GM19438 (cell line): ENCODE measurements at regions not wholly inside any gene's neighbourhood (a gene's known extent, or its start where the extent isn't known, plus 50 kb on each side); places are given as distances from the start of the nearest gene placed in this dataset.
"Not testable (repeated sequence)": the region's sequence is repeated elsewhere in the genome, so short reads cannot be mapped to it uniquely, and the experiment has no call there.

Source experiments
- ATAC-seq: cut with Tn5 transposase; IDR thresholded peaks from one replicate; pipeline ENCODE4 v1.9.1; 2021; ENCODE audit warnings: low read depth; ENCODE audit not compliant: unreplicated experiment

- ATAC-seq, result no peak
These were observed 305.9 kb upstream of the G2E3 start for GRCh38 chr14:30252783-30253674.

GRCh38 chr14:30256627-30257026, 302.3 kb upstream of the G2E3 start:
- no peak for ATAC-seq

- no peak for ATAC-seq
These were observed 300.9 kb upstream of the G2E3 start for GRCh38 chr14:30257946-30258661.

GRCh38 chr14:30260833-30261607, 297.9 kb upstream of the G2E3 start:
- no peak for ATAC-seq

DNA sequence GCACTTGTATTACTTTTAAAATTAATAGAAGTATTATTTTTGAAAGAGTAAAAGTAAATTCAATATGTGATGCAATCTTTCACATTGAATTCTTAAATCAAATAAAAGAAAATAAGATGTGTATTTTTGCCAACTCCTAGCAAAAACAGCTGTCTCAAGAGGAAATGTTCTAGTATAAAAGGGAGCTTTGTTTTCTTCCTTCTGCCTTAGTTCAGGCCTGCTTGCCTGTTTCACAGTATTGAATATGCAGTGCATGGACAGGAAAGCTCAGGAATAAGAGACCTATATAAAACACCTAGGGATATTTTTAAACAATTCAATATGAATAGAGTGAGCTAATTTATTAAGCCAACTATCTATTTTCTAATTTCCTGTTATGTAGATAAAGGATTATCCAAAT, 294.8 kb upstream of the G2E3 start:
- no peak for ATAC-seq

- ATAC-seq, result no peak
These were observed 292.7 kb upstream of the G2E3 start for GRCh38 chr14:30266290-30266689.

GRCh38 chr14:30267141-30267540, 291.8 kb upstream of the G2E3 start:
- no peak for ATAC-seq

DNA sequence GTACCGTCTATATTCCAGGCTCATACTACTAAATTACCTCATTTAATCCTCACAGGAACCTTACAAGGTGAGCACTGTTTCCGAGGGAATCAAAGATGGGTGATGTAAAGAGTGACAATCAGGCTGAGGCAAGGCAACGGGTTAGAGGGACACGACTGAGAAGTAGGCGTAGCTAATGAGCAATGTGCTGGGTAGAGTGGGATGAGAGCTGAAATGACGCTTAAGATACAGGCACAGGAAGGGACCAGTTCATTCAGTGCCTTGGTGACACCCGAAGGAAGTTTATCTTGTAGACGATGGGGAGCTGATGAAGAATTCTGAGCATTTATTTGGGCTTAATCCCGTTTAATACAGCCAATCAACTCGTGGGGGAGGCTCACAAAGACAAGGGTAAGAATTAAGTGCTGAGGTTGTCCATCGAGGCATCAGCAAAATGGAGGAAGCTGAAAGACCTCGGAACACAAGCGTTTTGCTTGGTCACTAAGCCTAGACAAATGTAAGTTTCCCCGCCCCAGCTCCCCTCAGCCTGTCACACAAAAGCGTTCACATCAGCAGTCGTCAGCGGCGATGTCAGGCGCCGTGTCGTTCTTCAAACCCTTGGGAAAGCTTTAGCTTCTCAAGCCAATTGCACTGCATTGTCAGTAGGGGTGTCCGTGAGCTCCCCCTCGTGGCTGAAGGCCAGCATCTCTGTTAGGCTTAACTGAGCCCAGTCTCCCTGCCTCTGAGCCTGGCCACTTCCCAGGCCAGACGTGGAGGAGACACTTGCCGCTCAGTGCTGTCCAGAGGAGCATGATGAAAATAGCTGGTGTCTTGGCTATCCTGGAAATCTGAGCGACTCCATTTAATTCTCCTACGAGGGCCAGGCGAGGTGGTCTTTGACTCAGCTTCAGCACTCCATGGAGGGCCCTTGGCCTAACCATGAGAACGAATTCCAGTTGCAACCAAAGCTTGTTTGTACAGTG, 288.5 kb upstream of the G2E3 start:
- ATAC-seq, result peak; percentile 99

GRCh38 chr14:30271811-30272323, 287.1 kb upstream of the G2E3 start:
- no peak for ATAC-seq

DNA sequence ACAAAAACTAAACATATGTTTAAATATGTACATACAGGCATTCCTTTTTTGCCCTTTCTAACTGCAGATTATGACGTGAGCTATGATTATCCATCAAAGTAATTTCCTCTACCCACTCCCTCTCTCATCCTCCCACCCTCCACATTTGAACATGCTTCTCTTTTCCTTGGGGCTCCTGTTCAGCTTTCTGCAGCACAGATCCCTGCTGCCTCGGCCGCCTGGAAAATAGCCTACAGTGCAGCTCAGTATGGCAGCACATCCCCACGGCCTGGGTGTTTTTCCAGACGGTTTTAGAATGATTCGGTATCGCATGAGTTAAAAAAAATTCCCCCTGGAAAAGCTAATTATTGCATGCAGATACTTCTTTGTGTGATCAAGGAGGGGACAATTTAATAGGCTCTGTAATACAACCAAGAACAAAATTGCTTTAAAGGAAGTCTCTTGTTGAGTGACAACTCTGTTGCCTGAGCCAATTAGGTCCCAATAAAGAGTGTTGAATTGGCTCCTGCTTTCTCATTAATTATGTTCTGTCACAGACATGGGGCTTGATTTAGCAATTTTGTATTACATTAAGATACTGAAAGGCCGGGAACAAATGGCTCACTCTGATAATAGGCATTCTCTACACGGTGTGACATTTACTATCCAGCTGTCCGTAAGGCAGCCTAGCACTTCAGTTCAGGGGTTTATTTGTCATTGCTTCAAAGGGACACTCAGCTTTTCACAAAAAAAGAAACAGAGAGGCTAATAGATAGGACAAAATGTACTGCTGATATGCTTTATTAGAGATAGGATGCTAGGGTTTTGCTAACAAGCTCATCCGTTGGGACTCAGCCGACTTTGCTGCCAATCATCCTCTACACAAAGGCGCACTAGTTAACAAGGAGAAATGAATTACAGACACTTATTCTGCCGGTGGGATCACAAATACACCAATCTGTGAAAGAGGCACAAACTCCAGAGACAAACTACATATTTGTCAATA, 285.8 kb upstream of the G2E3 start:
- no peak for ATAC-seq

DNA sequence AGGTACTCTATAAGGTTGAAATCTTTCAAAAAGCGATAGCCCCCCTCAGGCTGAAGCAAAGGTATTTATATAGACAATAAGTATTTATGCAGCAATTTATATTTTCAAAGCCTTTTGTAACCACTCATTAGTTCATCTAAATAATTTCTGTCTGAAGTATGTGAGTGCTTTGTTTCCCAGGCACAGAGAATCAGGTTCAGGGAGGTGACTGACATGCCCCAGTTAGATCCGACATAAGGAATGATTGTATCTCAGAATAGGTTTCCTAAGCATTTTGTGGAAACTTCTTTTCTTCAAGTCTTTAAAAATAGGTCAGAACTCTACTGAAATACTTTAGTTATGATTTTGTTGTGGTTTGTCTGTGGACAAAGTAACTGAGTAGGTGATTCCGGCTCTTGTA, 283.4 kb upstream of the G2E3 start:
- no peak for ATAC-seq

DNA sequence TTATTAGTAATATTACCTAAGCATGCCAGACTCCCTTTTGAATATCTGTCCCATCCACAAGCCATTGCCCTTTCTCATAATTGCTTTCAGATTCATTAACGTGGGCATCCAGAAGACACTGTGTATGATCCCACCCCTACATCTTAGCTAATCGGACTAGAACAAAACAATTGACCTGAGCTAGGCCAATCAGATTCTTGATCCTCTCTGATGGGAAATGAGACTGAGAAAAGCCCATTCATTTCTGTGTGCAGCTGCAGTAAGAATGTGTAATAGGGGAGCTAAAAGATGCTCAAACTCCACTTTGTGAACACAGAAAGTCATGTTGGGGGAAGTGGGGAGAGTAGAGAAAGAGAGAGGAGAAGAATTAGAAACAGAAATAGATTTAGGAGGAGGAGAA, 281.7 kb upstream of the G2E3 start:
- no peak for ATAC-seq

GRCh38 chr14:30278856-30279255, 280.1 kb upstream of the G2E3 start:
- ATAC-seq, result not testable (repeated sequence)

DNA sequence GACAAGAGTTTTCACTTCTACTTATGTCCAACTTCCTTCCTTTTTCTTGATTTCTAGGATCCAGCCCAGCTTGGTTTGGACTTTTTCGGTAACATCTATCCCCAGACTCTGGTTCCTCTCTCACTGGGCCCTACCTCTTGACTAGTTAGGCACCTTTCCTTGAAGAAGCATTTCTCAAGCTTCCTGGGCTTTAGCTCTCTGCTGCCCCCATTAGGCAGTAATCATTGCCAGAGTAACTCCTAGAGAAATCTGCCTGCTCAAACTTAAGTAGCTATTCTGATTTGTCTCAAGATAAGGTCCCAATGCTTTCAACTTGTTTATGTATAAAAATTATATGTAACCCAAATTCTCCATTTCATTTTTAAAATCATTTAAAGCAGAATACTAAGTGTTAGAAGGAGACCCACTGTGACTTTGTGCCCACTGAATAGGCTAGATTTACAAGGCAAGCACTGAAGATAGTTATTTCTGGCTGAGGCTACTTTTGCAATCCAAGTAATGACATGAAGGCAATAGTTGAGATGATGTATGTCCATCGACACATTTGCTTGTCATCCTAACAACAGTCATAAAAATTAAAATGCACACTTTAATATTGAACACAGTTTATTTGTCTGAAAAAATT, 275.0 kb upstream of the G2E3 start:
- ATAC-seq, result no peak

DNA sequence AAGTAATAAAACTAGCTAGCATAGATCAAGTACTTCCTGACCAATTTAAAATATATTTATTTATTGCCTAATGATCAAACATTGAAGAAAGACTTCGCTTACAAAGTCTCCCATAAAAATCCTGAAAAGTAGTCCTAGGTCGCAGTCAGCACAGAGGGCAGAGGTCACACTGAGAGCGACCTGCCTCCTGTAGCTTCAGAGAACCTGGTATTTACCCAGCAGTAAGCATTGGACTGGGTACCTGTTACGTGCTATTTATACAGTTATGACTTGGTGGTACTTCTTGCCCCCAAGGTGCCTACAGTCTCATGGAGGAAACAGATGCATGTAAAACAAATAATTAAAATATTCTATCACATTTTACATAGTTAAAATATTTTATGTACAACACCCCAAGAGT, 274.1 kb upstream of the G2E3 start:
- ATAC-seq, result no peak

GRCh38 chr14:30287579-30288445, 271.1 kb upstream of the G2E3 start:
- ATAC-seq, result no peak

GRCh38 chr14:30290001-30290400, 269.0 kb upstream of the G2E3 start:
- no peak for ATAC-seq
